ENCODE measurements at regions not wholly inside any gene's neighbourhood (a gene's known extent, or its start where the extent isn't known, plus 50 kb on each side); places are given as distances from the start of the nearest gene placed in this dataset.

GRCh38 chr22:46043339-46043738, 66.4 kb upstream of the WNT7B start:
- intact Hi-C loops (cut with DNase I; ENCODE audit: low total_unique reads) (no loop called here), in situ Hi-C loops (cut with MboI; ENCODE audit: low sequenced_read_pairs in 4 of 4) (no loop called here)
- Histone ChIP-seq H3K4me1 (peaks cover 65 to 66% of the 10 kb centered on the region in 2 donors), H3K27me3 (no peaks in the 10 kb centered on the region), H3K9me3 (no peaks in the 10 kb centered on the region), H3K36me3 (no peaks in the 10 kb centered on the region), H3K27ac (peak overlapping the region; percentile 98 to 99 (median 99)), H3K4me3 (peak overlapping the region; percentile 71 to 80 (median 72))
- ATAC-seq (no peak), DNase-seq (peak in 1 of 2 donors; percentile 12)
- no peak for TF ChIP-seq POLR2A (IDR thresholded peaks at IDR 0.05)
- TF ChIP-seq CTCF (IDR thresholded peaks at IDR 0.05 in 4 of 5, conservative IDR thresholded peaks at IDR 0.05 in 1 of 5): no peak

GRCh38 chr22:46043816-46044620, 67.1 kb upstream of the WNT7B start:
- H3K4me1 ChIP-seq: peaks cover 72 to 73% of the 10 kb centered on the region in 2 donors
- in situ Hi-C loops (cut with MboI; ENCODE audit: low sequenced_read_pairs in 4 of 4): no loop called here
- peak in 1 of 2 donors; percentile 51 for DNase-seq

GRCh38 chr22:46044621-46045458, 67.9 kb upstream of the WNT7B start:
- intact Hi-C loops (cut with DNase I; ENCODE audit: low total_unique reads): no loop called here
- peak; percentile 27 to 28 for ATAC-seq

More at GRCh38 chr22:46043816-46044620, 67.1 kb upstream of the WNT7B start:
- Histone ChIP-seq H3K4me3 (peak overlapping the region; percentile 71 to 80 (median 72)), H3K27ac (peak overlapping the region; percentile 98 to 99 (median 99)), H3K36me3 (no peaks in the 10 kb centered on the region), H3K9me3 (no peaks in the 10 kb centered on the region), H3K27me3 (no peaks in the 10 kb centered on the region)
- peak; percentile 18 to 20 for ATAC-seq
- intact Hi-C loops (cut with DNase I; ENCODE audit: low total_unique reads): no loop called here
- TF ChIP-seq POLR2A (IDR thresholded peaks at IDR 0.05) (no peak), CTCF (IDR thresholded peaks at IDR 0.05 in 4 of 5, conservative IDR thresholded peaks at IDR 0.05 in 1 of 5) (no peak)

More at GRCh38 chr22:46044621-46045458, 67.9 kb upstream of the WNT7B start:
- Histone ChIP-seq H3K27me3 (no peaks in the 10 kb centered on the region), H3K36me3 (no peaks in the 10 kb centered on the region), H3K4me1 (peaks cover 73 to 76% of the 10 kb centered on the region in 2 donors), H3K4me3 (peak overlapping the region; percentile 71 to 80 (median 72)), H3K9me3 (no peaks in the 10 kb centered on the region), H3K27ac (peak overlapping the region; percentile 98 to 99 (median 99))
- DNase-seq: no peak
- TF ChIP-seq CTCF (IDR thresholded peaks at IDR 0.05 in 4 of 5, conservative IDR thresholded peaks at IDR 0.05 in 1 of 5) (no peak), POLR2A (IDR thresholded peaks at IDR 0.05) (peak; percentile 42 to 47)
- in situ Hi-C loops (cut with MboI; ENCODE audit: low sequenced_read_pairs in 4 of 4): no loop called here
